ENCODE measurements at regions not wholly inside any gene's neighbourhood (a gene's known extent, or its start where the extent isn't known, plus 50 kb on each side); places are given as distances from the start of the nearest gene placed in this dataset.

GRCh38 chr12:60874091-60874490, 1278.3 kb downstream of the SLC16A7 start (continued):
- TF ChIP-seq ZNF232 (CRISPR knock-in tag; IDR thresholded peaks at IDR 0.05) (no peak), FOXP4 (CRISPR knock-in tag; IDR thresholded peaks at IDR 0.05) (no peak), NFE2L1 (CRISPR knock-in tag; IDR thresholded peaks at IDR 0.05) (no peak), USF1 (CRISPR knock-in tag; IDR thresholded peaks at IDR 0.05) (no peak)

- no peaks in the 10 kb centered on the region for H3K4me1 Mint-ChIP-seq
- TF ChIP-seq TEAD1 (CRISPR knock-in tag; IDR thresholded peaks at IDR 0.05) (no peak), E2F1 (CRISPR knock-in tag; IDR thresholded peaks at IDR 0.05) (no peak), ZNF281 (CRISPR knock-in tag; IDR thresholded peaks at IDR 0.05) (no peak), CTCF (IDR thresholded peaks at IDR 0.05) (no peak), ESRRA (CRISPR knock-in tag; IDR thresholded peaks at IDR 0.05; ENCODE audit: borderline replicate concordance) (no peak), ZSCAN18 (CRISPR knock-in tag; IDR thresholded peaks at IDR 0.05) (no peak), RORB (CRISPR knock-in tag; IDR thresholded peaks at IDR 0.05) (no peak), MAX (CRISPR knock-in tag; IDR thresholded peaks at IDR 0.05) (no peak), SP1 (CRISPR knock-in tag; conservative IDR thresholded peaks at IDR 0.05) (no peak)
- H3K4me3 Mint-ChIP-seq, result no peak overlapping the region
- CTCF ChIA-PET, result no interaction called here
- POLR2A ChIA-PET, result no interaction called here
- no peaks in the 10 kb centered on the region for H3K9me3 Mint-ChIP-seq
- no peaks in the 10 kb centered on the region for H3K36me3 Mint-ChIP-seq
- no peak overlapping the region for H3K27ac Mint-ChIP-seq
- no peaks in the 10 kb centered on the region for H3K27me3 Mint-ChIP-seq (ENCODE audit: low read depth)
- DNase-seq (ENCODE audit: low spot score) (no peak), ATAC-seq (no peak)
Observed at GRCh38 chr12:60920841-60921495, 1325.1 kb downstream of the SLC16A7 start.

- no peak overlapping the region for H3K27ac Mint-ChIP-seq
- ATAC-seq (no peak), DNase-seq (ENCODE audit: low spot score) (no peak)
- H3K4me1 Mint-ChIP-seq, result no peaks in the 10 kb centered on the region
- CTCF ChIA-PET, result no interaction called here
- POLR2A ChIA-PET, result no interaction called here
- no peaks in the 10 kb centered on the region for H3K9me3 Mint-ChIP-seq
- H3K4me3 Mint-ChIP-seq, result no peak overlapping the region
- no peaks in the 10 kb centered on the region for H3K36me3 Mint-ChIP-seq
- H3K27me3 Mint-ChIP-seq (ENCODE audit: low read depth), result no peaks in the 10 kb centered on the region
- TF ChIP-seq NFE2L1 (CRISPR knock-in tag; IDR thresholded peaks at IDR 0.05) (no peak), ZNF138 (CRISPR knock-in tag; conservative IDR thresholded peaks at IDR 0.05) (no peak), NFYB (CRISPR knock-in tag; conservative IDR thresholded peaks at IDR 0.05; ENCODE audit: low read depth) (no peak), MAX (CRISPR knock-in tag; IDR thresholded peaks at IDR 0.05) (no peak), RELA (CRISPR knock-in tag; IDR thresholded peaks at IDR 0.05; ENCODE audit: borderline replicate concordance) (no peak), JUN (CRISPR knock-in tag; IDR thresholded peaks at IDR 0.05) (no peak), ZNF281 (CRISPR knock-in tag; IDR thresholded peaks at IDR 0.05) (no peak), NR1H2 (CRISPR knock-in tag; IDR thresholded peaks at IDR 0.05) (no peak), E2F5 (CRISPR knock-in tag; IDR thresholded peaks at IDR 0.05) (no peak)
Observed at GRCh38 chr12:60921541-60921940, 1325.7 kb downstream of the SLC16A7 start.
